CD14-positive monocyte (primary cell): ENCODE measurements at regions not wholly inside any gene's neighbourhood (a gene's known extent, or its start where the extent isn't known, plus 50 kb on each side); places are given as distances from the start of the nearest gene placed in this dataset.

Experiments
- DNase-seq, 3 donors: peaks; one replicate each; pipeline ENCODE4 v3.0.0-alpha.2; 2011 to 2022
- H2AFZ ChIP-seq: 2 replicates; pipeline ENCODE4 v1.6.0; 2012; ENCODE audit warnings: mild to moderate bottlenecking, low read depth, low read length, inconsistent platforms; ENCODE audit not compliant: insufficient read depth, poor library complexity, severe bottlenecking
- H3K27ac ChIP-seq, 2 donors: 1 replicate in 1 of 2; 2 replicates in 1 of 2; pipeline ENCODE4 v1.5.1; 2012 to 2013; ENCODE audit warnings: low read length in 2 of 2, control low read depth in 1 of 2, inconsistent platforms in 1 of 2, low read depth in 1 of 2, mild to moderate bottlenecking in 1 of 2
- H3K27me3 ChIP-seq, 2 donors: one replicate each; pipeline versions ENCODE4 v1.6.0 to v1.6.1; 2011 to 2013; ENCODE audit warnings: low read length in 2 of 2; ENCODE audit not compliant: control insufficient read depth in 2 of 2, insufficient read depth in 2 of 2
- H3K36me3 ChIP-seq, 2 donors: replicated peaks in 1 of 2; 1 replicate in 1 of 2; 2 replicates in 1 of 2; pipeline versions ENCODE4 v1.5.1 to v1.6.1; 2012 to 2013; ENCODE audit warnings: low read length in 2 of 2, control low read depth in 1 of 2, inconsistent platforms in 1 of 2, mild to moderate bottlenecking in 1 of 2; ENCODE audit not compliant: insufficient read depth in 2 of 2, control insufficient read depth in 1 of 2
- H3K4me1 ChIP-seq, 2 donors: 1 replicate in 1 of 2; 2 replicates in 1 of 2; pipeline versions ENCODE4 v1.5.1 to v1.6.1; 2012 to 2013; ENCODE audit warnings: low read length in 2 of 2, control low read depth in 1 of 2, inconsistent platforms in 1 of 2, mild to moderate bottlenecking in 1 of 2, moderate library complexity in 1 of 2; ENCODE audit not compliant: insufficient read depth in 2 of 2, control insufficient read depth in 1 of 2
- H3K4me2 ChIP-seq: replicated peaks from 2 replicates; pipeline ENCODE3; 2012; ENCODE audit warnings: low read length, moderate library complexity, mild to moderate bottlenecking; ENCODE audit not compliant: poor library complexity, severe bottlenecking; ENCODE audit errors: extremely low read depth
- H3K4me3 ChIP-seq, 3 experiments: fragments of 200-600 bp in 1 of 3; sonication (generic) in 1 of 3; replicated peaks in 1 of 3; 1 replicate in 2 of 3; 2 replicates in 1 of 3; pipeline ENCODE4 v1.5.1; 2011 to 2013; ENCODE audit warnings: low read length in 3 of 3, mild to moderate bottlenecking in 3 of 3, control low read depth in 2 of 3, low read depth in 2 of 3, inconsistent platforms in 1 of 3, moderate library complexity in 1 of 3
- H3K79me2 ChIP-seq: 2 replicates; pipeline ENCODE4 v1.6.0; 2012; ENCODE audit warnings: mild to moderate bottlenecking, control low read depth, inconsistent platforms, low read length, moderate library complexity; ENCODE audit not compliant: insufficient read depth
- H3K9ac ChIP-seq: 2 replicates; pipeline ENCODE4 v1.6.0; 2017; ENCODE audit warnings: low read length, mild to moderate bottlenecking; ENCODE audit not compliant: insufficient read depth, poor library complexity, severe bottlenecking
- H3K9me3 ChIP-seq, 2 donors: replicated peaks in 1 of 2; 1 replicate in 1 of 2; 2 replicates in 1 of 2; pipeline versions ENCODE4 v1.5.1 to v1.6.1; 2012 to 2013; ENCODE audit warnings: low read length in 2 of 2, control low read depth in 1 of 2; ENCODE audit not compliant: control insufficient read depth in 1 of 2, insufficient read depth in 1 of 2
- H4K20me1 ChIP-seq: 2 replicates; pipeline ENCODE4 v1.6.0; 2012; ENCODE audit warnings: mild to moderate bottlenecking, low read length, control low read depth, moderate library complexity; ENCODE audit not compliant: insufficient read depth
- H3K27ac Mint-ChIP-seq, 7 donors: one replicate each; pipeline ENCODE4 v1.8.0; 2020; ENCODE audit warnings: mild to moderate bottlenecking in 7 of 7, mixed read lengths in 7 of 7, moderate library complexity in 6 of 7, inconsistent platforms in 2 of 7
- H3K27me3 Mint-ChIP-seq, 3 donors: one replicate each; pipeline ENCODE4 v1.8.0; 2021 to 2022; ENCODE audit warnings: low read depth in 3 of 3, mild to moderate bottlenecking in 3 of 3, mixed read lengths in 3 of 3, moderate library complexity in 3 of 3, inconsistent platforms in 1 of 3
- H3K36me3 Mint-ChIP-seq, 2 donors: one replicate each; pipeline ENCODE4 v1.8.0; 2020; ENCODE audit warnings: mixed read lengths in 2 of 2, inconsistent platforms in 1 of 2, mild to moderate bottlenecking in 1 of 2
- H3K4me1 Mint-ChIP-seq: one replicate; pipeline ENCODE4 v1.8.0; 2020; ENCODE audit warnings: mild to moderate bottlenecking, mixed read lengths
- H3K4me3 Mint-ChIP-seq, 2 donors: one replicate each; pipeline ENCODE4 v1.8.0; 2020; ENCODE audit warnings: mild to moderate bottlenecking in 2 of 2, mixed read lengths in 2 of 2, moderate library complexity in 1 of 2
- H3K9me3 Mint-ChIP-seq, 7 donors: one replicate each; pipeline ENCODE4 v1.8.0; 2020 to 2022; ENCODE audit warnings: mixed read lengths in 7 of 7, mild to moderate bottlenecking in 6 of 7, moderate library complexity in 6 of 7, inconsistent platforms in 2 of 7
- CTCF ChIP-seq: fragments of 200-600 bp; IDR thresholded peaks from one replicate; pipeline ENCODE4 v1.8.0; 2022; ENCODE audit warnings: antibody characterized with exemption, mild to moderate bottlenecking
- WGBS: methylation state at CpG from one replicate; pipeline ENCODE4 v1.1.5; 2013; ENCODE audit warnings: missing lambda C conversion rate; ENCODE audit not compliant: insufficient coverage; 5-methylcytosine and 5-hydroxymethylcytosine counted together
- intact Hi-C, 2 donors: fragments of 100-400 bp; cut with micrococcal nuclease; formaldehyde crosslinking; loops; one replicate each; pipeline versions ENCODE4 v1.15.0 to v1.15.1; 2023

- Histone ChIP-seq H3K4me3 (no peak overlapping the region), H3K79me2 (no peaks in the 10 kb centered on the region), H3K27me3 (peaks cover 0 to 6% of the 10 kb centered on the region in 2 donors), H3K9ac (no peak overlapping the region), H3K4me2 (no peak overlapping the region), H3K4me1 (no peaks in the 10 kb centered on the region), H4K20me1 (no peaks in the 10 kb centered on the region), H2AFZ (no peak overlapping the region), H3K9me3 (no peaks in the 10 kb centered on the region), H3K27ac (no peak overlapping the region), H3K36me3 (no peaks in the 10 kb centered on the region)
- Mint-ChIP-seq H3K4me3 (no peak overlapping the region), H3K4me1 (no peaks in the 10 kb centered on the region), H3K36me3 (no peaks in the 10 kb centered on the region), H3K9me3 (peaks cover 0 to 3% (median 0%) of the 10 kb centered on the region in 7 donors), H3K27ac (no peak overlapping the region), H3K27me3 (peaks cover 12 to 34% (median 17%) of the 10 kb centered on the region in 3 donors)
- DNase-seq: no peak
- TF ChIP-seq CTCF: no peak
- intact Hi-C loops: no loop called here
- 85% methylated on average over 12 of the region's 12 CpGs for WGBS
Observed at GRCh38 chr4:1562771-1563170, 121.3 kb downstream of the FAM53A start.

GRCh38 chr4:1562371-1562770, 121.7 kb downstream of the FAM53A start:
- H4K20me1 ChIP-seq: no peaks in the 10 kb centered on the region
- H3K27ac Mint-ChIP-seq: no peak overlapping the region
- H2AFZ ChIP-seq: no peak overlapping the region
- H3K27ac ChIP-seq: no peak overlapping the region
- WGBS: 88% methylated on average over 14 of the region's 19 CpGs
- no peaks in the 10 kb centered on the region for H3K4me1 Mint-ChIP-seq
- TF ChIP-seq CTCF: no peak
- no peak overlapping the region for H3K4me3 Mint-ChIP-seq
- no peaks in the 10 kb centered on the region for H3K9me3 ChIP-seq
- H3K79me2 ChIP-seq: no peaks in the 10 kb centered on the region
- intact Hi-C loops: no loop called here
- H3K4me1 ChIP-seq: no peaks in the 10 kb centered on the region
- no peak for DNase-seq
- no peak overlapping the region for H3K4me3 ChIP-seq
- no peak overlapping the region for H3K9ac ChIP-seq
- H3K36me3 ChIP-seq: no peaks in the 10 kb centered on the region
- no peaks in the 10 kb centered on the region for H3K36me3 Mint-ChIP-seq
- H3K4me2 ChIP-seq: no peak overlapping the region
- peaks cover 0 to 3% (median 0%) of the 10 kb centered on the region in 7 donors for H3K9me3 Mint-ChIP-seq
- H3K27me3 ChIP-seq: peaks cover 0 to 4% of the 10 kb centered on the region in 2 donors
- H3K27me3 Mint-ChIP-seq: peaks cover 12 to 33% (median 20%) of the 10 kb centered on the region in 3 donors
